A549 (cell line): ENCODE measurements at regions not wholly inside any gene's neighbourhood (a gene's known extent, or its start where the extent isn't known, plus 50 kb on each side); places are given as distances from the start of the nearest gene placed in this dataset.

Experiments
- MAX ChIP-seq: IDR thresholded peaks from 2 replicates; pipeline ENCODE4 v1.6.1; 2012
- POLR2A ChIP-seq: IDR thresholded peaks from 2 replicates; pipeline ENCODE4 v1.6.1; 2012; ENCODE audit warnings: mild to moderate bottlenecking, low read length
- RAD21 ChIP-seq, 2 experiments: fragments of >200 bp in 1 of 2; sonication (Bioruptor Twin) in 1 of 2; formaldehyde crosslinking in 1 of 2; IDR thresholded peaks in 1 of 2; conservative IDR thresholded peaks in 1 of 2; 2 replicates in 1 of 2; 3 replicates in 1 of 2; pipeline ENCODE4 v1.6.1; 2012 to 2018; ENCODE audit warnings: inconsistent platforms in 1 of 2

- TF ChIP-seq RAD21 (conservative IDR thresholded peaks at IDR 0.05 in 1 of 2, IDR thresholded peaks at IDR 0.05 in 1 of 2) (no peak), MAX (no peak), POLR2A (no peak)
Observed at GRCh38 chr12:87679251-87679650, 349.9 kb downstream of the C12orf50 start.
